Lung (tissue), 11 donors: ENCODE measurements at regions not wholly inside any gene's neighbourhood (a gene's known extent, or its start where the extent isn't known, plus 50 kb on each side); places are given as distances from the start of the nearest gene placed in this dataset.

Experiments
- ATAC-seq: fragments of 200-7000 bp; cut with Tn5 transposase; one replicate; pipeline ENCODE4 v1.9.1; 2020; ENCODE audit warnings: moderate number of reproducible peaks; ENCODE audit not compliant: insufficient read depth, low FRiP score
- DNase-seq, 3 donors: peaks; one replicate each; pipeline ENCODE4 v3.0.0-alpha.2; 2013 to 2017
- H3K27ac ChIP-seq, 2 donors: one replicate each; pipeline ENCODE4 v1.5.1; 2013; ENCODE audit warnings: mild to moderate bottlenecking in 2 of 2, moderate library complexity in 2 of 2, control low read depth in 1 of 2, inconsistent platforms in 1 of 2, low read depth in 1 of 2, low read length in 1 of 2
- H3K27me3 ChIP-seq, 3 donors: one replicate each; pipeline ENCODE4 v1.5.1; 2013; ENCODE audit warnings: low read length in 2 of 3; ENCODE audit not compliant: control insufficient read depth in 3 of 3, insufficient read depth in 3 of 3
- H3K36me3 ChIP-seq, 4 donors: one replicate each; pipeline ENCODE4 v1.5.1; 2013; ENCODE audit warnings: low read length in 4 of 4, mild to moderate bottlenecking in 1 of 4, moderate library complexity in 1 of 4; ENCODE audit not compliant: control insufficient read depth in 4 of 4, insufficient read depth in 4 of 4
- H3K4me1 ChIP-seq, 5 donors: one replicate each; pipeline ENCODE4 v1.5.1; 2013; ENCODE audit warnings: low read length in 5 of 5, mild to moderate bottlenecking in 2 of 5, moderate library complexity in 1 of 5; ENCODE audit not compliant: control insufficient read depth in 5 of 5, insufficient read depth in 5 of 5
- H3K4me3 ChIP-seq: one replicate; pipeline ENCODE4 v1.5.1; 2013; ENCODE audit warnings: mild to moderate bottlenecking, control low read depth, moderate library complexity
- H3K9ac ChIP-seq, 2 donors: one replicate each; pipeline ENCODE4 v1.5.1; 2013; ENCODE audit warnings: low read length in 2 of 2, control low read depth in 1 of 2; ENCODE audit not compliant: insufficient read depth in 1 of 2
- H3K9me3 ChIP-seq, 4 donors: one replicate each; pipeline ENCODE4 v1.5.1; 2013; ENCODE audit warnings: low read length in 3 of 4, mild to moderate bottlenecking in 1 of 4, moderate library complexity in 1 of 4; ENCODE audit not compliant: control insufficient read depth in 4 of 4, insufficient read depth in 3 of 4
- WGBS, 2 donors: extraction: QIAGEN DNeasy Blood & Tissue Kit; methylation state at CpG; one replicate each; pipeline ENCODE4 v1.1.7; 2013; 5-methylcytosine and 5-hydroxymethylcytosine counted together
- TF ChIP-seq, protein P1 (sequence below): IDR thresholded peaks from 2 replicates; pipeline ENCODE4 v1.5.1; 2012; ENCODE audit warnings: mild to moderate bottlenecking; ENCODE audit errors: control extremely low read depth, extremely low read depth
- donor health status: control.
- donor health status: control.
- donor health status: Bipolar disorder and iron deficiency.
- donor health status: healthy.
- donor health status: DM: yes; HTN: yes; CAD: no.

DNA sequence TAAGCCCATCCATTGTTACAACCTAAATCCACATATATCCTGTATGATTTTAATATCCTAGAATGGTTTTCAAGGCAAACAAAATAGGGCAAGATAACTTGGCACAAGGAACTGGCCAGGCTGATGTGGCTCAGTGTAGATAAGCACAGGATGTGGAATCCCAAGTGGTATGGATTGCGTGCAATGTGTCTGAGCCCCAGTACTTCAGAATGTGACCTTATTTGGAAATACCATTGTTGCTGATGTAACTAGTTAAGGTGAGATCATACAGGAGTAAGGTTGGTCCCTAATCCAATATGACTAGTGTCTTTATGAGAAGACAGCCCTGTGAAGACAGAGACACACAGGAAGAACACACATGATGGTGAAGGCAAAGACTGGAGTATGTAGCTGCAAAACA, 72.4 kb downstream of the IL21 start:
- WGBS, 2 donors: 46 to 80% methylated on average over 1 of the region's 1 CpG
- ATAC-seq (no peak), DNase-seq (peak in 1 of 3 donors; percentile 9)
- no peaks in the 10 kb centered on the region for H3K4me1 ChIP-seq
- H3K9me3 ChIP-seq: no peaks in the 10 kb centered on the region
- H3K4me3 ChIP-seq: no peak overlapping the region
- H3K27ac ChIP-seq: no peak overlapping the region
- TF ChIP-seq, protein P1, sequence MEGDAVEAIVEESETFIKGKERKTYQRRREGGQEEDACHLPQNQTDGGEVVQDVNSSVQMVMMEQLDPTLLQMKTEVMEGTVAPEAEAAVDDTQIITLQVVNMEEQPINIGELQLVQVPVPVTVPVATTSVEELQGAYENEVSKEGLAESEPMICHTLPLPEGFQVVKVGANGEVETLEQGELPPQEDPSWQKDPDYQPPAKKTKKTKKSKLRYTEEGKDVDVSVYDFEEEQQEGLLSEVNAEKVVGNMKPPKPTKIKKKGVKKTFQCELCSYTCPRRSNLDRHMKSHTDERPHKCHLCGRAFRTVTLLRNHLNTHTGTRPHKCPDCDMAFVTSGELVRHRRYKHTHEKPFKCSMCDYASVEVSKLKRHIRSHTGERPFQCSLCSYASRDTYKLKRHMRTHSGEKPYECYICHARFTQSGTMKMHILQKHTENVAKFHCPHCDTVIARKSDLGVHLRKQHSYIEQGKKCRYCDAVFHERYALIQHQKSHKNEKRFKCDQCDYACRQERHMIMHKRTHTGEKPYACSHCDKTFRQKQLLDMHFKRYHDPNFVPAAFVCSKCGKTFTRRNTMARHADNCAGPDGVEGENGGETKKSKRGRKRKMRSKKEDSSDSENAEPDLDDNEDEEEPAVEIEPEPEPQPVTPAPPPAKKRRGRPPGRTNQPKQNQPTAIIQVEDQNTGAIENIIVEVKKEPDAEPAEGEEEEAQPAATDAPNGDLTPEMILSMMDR: no peak
- H3K9ac ChIP-seq: no peak overlapping the region
- no peaks in the 10 kb centered on the region for H3K27me3 ChIP-seq
- H3K36me3 ChIP-seq: no peaks in the 10 kb centered on the region

- Histone ChIP-seq H3K4me1 (no peaks in the 10 kb centered on the region), H3K36me3 (no peaks in the 10 kb centered on the region), H3K9me3 (peaks cover 0 to 8% (median under 1%) of the 10 kb centered on the region in 4 donors), H3K4me3 (no peak overlapping the region), H3K27ac (no peak overlapping the region), H3K9ac (no peak overlapping the region), H3K27me3 (no peaks in the 10 kb centered on the region)
- ATAC-seq (no peak), DNase-seq (no peak)
- WGBS, 2 donors: 35 to 56% methylated on average over 3 of the region's 3 CpGs
- TF ChIP-seq, protein P1: no peak
Measured at GRCh38 chr4:122542411-122543236, 78.2 kb downstream of the IL21 start.

- TF ChIP-seq, protein P1: no peak
- H3K27ac ChIP-seq: no peak overlapping the region
- WGBS, 2 donors: 81 to 82% methylated on average over 3 of the region's 3 CpGs
- H3K27me3 ChIP-seq: no peaks in the 10 kb centered on the region
- DNase-seq: no peak
- no peak overlapping the region for H3K4me3 ChIP-seq
- peaks cover 0 to 8% (median under 1%) of the 10 kb centered on the region in 4 donors for H3K9me3 ChIP-seq
- H3K9ac ChIP-seq: no peak overlapping the region
- H3K36me3 ChIP-seq: no peaks in the 10 kb centered on the region
- no peaks in the 10 kb centered on the region for H3K4me1 ChIP-seq
- no peak for ATAC-seq
Measured at GRCh38 chr4:122541996-122542395, 78.9 kb downstream of the IL21 start.

- TF ChIP-seq, protein P1: no peak
- Histone ChIP-seq H3K4me1 (no peaks in the 10 kb centered on the region), H3K9ac (no peak overlapping the region), H3K27ac (no peak overlapping the region), H3K9me3 (peaks cover 0 to 8% (median under 1%) of the 10 kb centered on the region in 4 donors), H3K36me3 (no peaks in the 10 kb centered on the region), H3K4me3 (no peak overlapping the region), H3K27me3 (no peaks in the 10 kb centered on the region)
- no peak for DNase-seq
- WGBS, 2 donors: 89% methylated on average over 1 of the region's 1 CpG
- ATAC-seq: no peak
Measured at GRCh38 chr4:122540838-122541237, 80.0 kb downstream of the IL21 start.
